ENCODE measurements at regions not wholly inside any gene's neighbourhood (a gene's known extent, or its start where the extent isn't known, plus 50 kb on each side); places are given as distances from the start of the nearest gene placed in this dataset.

DNA sequence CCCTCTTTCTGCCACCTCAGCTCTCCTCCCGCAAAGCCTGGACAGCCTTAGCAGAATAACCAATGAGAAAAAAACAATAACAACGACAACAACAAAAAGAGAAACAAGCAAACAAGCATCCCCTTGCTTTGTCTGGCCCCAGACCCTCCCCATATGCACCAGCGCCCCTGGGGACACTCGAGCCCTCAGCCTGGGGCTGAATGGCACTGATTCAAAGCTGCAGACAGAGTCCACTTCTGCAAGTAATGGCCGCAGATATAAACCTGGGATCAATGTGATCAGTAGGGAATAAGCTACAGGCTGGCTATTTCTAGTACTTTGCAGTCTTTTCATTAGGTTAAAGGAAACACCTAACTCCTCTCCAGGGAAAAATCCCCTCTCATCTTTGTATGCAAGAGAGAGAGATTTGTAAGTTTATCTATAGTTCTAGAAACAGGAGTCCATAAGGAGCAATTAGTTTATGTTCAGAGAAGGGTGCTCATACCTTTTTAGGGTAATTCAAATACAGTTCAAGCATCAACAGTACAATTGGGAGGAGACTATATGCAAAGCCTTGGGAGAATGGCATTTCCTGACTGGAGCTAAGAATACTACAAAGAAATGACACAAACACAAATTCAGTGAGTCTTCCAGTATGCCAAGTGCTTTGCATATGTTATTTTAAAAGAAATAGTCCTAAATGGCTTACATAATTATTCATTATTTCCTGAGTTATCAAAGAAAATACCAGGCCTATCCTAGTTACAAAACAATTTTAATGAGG is 122.3 kb upstream of the DDX18 start:
- Histone ChIP-seq H3K36me3 (ENCODE audit: control insufficient read depth in 5 of 5, insufficient read depth in 5 of 5, low read length in 5 of 5) (no peaks in the 10 kb centered on the region), H3K9ac (ENCODE audit: low read length in 5 of 5) (no peak overlapping the region), H3K4me1 (ENCODE audit: control insufficient read depth in 5 of 5, insufficient read depth in 5 of 5, low read length in 5 of 5) (no peaks in the 10 kb centered on the region), H3K27me3 (ENCODE audit: control insufficient read depth in 5 of 5, insufficient read depth in 4 of 5, low read length in 5 of 5) (no peaks in the 10 kb centered on the region), H3K27ac (ENCODE audit: low read depth, low read length) (no peak overlapping the region), H3K9me3 (ENCODE audit: control insufficient read depth in 5 of 5, low read length in 5 of 5) (peaks cover 0 to 2% (median 0%) of the 10 kb centered on the region in 5 donors), H3K4me3 (ENCODE audit: low read depth in 1 of 5, low read length in 5 of 5) (no peak overlapping the region)

DNA sequence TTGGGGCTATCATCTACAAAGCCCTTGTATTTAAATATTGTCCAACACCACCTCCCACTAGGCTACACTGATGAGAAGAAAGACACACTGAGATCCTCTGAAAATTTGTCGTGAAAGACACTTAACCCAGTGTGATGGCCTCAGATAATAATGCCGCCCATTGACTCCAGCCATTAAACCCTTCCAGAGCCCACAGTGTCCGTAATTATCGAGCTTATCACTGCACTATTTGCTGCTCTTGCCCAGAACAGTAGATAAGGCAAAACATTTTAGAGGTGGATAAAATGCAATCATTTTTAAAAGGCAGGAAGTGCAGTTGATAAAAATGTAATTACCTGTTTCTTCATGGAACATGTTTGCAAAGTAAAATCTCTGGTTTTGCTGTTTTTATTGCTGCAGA is 121.3 kb upstream of the DDX18 start:
- Histone ChIP-seq H3K27me3 (ENCODE audit: control insufficient read depth in 5 of 5, insufficient read depth in 4 of 5, low read length in 5 of 5) (no peaks in the 10 kb centered on the region), H3K9ac (ENCODE audit: low read length in 5 of 5) (no peak overlapping the region), H3K9me3 (ENCODE audit: control insufficient read depth in 5 of 5, low read length in 5 of 5) (no peaks in the 10 kb centered on the region), H3K27ac (ENCODE audit: low read depth, low read length) (no peak overlapping the region), H3K36me3 (ENCODE audit: control insufficient read depth in 5 of 5, insufficient read depth in 5 of 5, low read length in 5 of 5) (no peaks in the 10 kb centered on the region), H3K4me1 (ENCODE audit: control insufficient read depth in 5 of 5, insufficient read depth in 5 of 5, low read length in 5 of 5) (no peaks in the 10 kb centered on the region), H3K4me3 (ENCODE audit: low read depth in 1 of 5, low read length in 5 of 5) (no peak overlapping the region)

DNA sequence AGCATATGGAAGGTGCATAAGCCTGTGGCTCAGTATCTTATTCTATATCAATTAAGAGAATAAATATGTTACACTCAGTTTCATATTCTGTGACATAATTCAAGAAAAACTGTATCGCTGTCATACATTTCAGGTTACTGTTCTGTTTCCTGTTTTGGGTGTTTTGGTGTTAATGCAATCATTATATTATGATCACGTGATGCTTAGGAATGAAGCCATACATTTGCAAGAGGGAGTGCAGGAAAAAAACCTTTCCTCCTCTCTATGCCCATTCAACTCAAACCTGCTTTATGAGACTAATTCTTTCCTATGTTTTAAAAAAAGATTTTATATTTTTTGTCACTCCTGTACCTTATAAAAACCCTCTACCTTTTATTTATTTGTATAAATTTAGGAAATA is 120.8 kb upstream of the DDX18 start:
- Histone ChIP-seq H3K4me1 (ENCODE audit: control insufficient read depth in 5 of 5, insufficient read depth in 5 of 5, low read length in 5 of 5) (no peaks in the 10 kb centered on the region), H3K9ac (ENCODE audit: low read length in 5 of 5) (no peak overlapping the region), H3K4me3 (ENCODE audit: low read depth in 1 of 5, low read length in 5 of 5) (no peak overlapping the region), H3K9me3 (ENCODE audit: control insufficient read depth in 5 of 5, low read length in 5 of 5) (no peaks in the 10 kb centered on the region), H3K27me3 (ENCODE audit: control insufficient read depth in 5 of 5, insufficient read depth in 4 of 5, low read length in 5 of 5) (no peaks in the 10 kb centered on the region), H3K27ac (ENCODE audit: low read depth, low read length) (no peak overlapping the region), H3K36me3 (ENCODE audit: control insufficient read depth in 5 of 5, insufficient read depth in 5 of 5, low read length in 5 of 5) (no peaks in the 10 kb centered on the region)

GRCh38 chr2:117698287-117698686 is 116.2 kb upstream of the DDX18 start:
- Histone ChIP-seq H3K36me3 (ENCODE audit: control insufficient read depth in 5 of 5, insufficient read depth in 5 of 5, low read length in 5 of 5) (no peaks in the 10 kb centered on the region), H3K4me3 (ENCODE audit: low read depth in 1 of 5, low read length in 5 of 5) (no peak overlapping the region), H3K9me3 (ENCODE audit: control insufficient read depth in 5 of 5, low read length in 5 of 5) (no peaks in the 10 kb centered on the region), H3K4me1 (ENCODE audit: control insufficient read depth in 5 of 5, insufficient read depth in 5 of 5, low read length in 5 of 5) (no peaks in the 10 kb centered on the region), H3K27ac (ENCODE audit: low read depth, low read length) (no peak overlapping the region), H3K9ac (ENCODE audit: low read length in 5 of 5) (no peak overlapping the region), H3K27me3 (ENCODE audit: control insufficient read depth in 5 of 5, insufficient read depth in 4 of 5, low read length in 5 of 5) (no peaks in the 10 kb centered on the region)

DNA sequence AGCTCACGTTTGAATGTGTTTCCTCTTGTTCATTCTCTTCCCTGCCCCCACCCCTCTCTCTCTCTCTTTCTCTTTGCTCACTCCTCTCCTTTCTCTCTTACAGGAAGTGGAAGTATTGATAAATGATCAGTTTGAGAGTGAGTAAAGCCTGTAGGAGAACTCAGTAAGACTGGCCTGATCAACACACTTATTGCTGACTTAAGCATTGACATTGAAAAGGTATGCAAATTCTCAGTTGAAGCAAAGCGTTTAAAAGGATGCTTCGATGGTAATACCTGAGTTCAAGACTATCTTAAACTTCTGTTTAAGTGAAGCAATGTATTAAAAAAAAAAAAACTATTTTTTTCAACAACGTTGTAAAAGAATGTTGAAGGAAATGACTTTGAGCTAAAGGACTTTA is 115.7 kb upstream of the DDX18 start:
- Histone ChIP-seq H3K36me3 (ENCODE audit: control insufficient read depth in 5 of 5, insufficient read depth in 5 of 5, low read length in 5 of 5) (no peaks in the 10 kb centered on the region), H3K4me1 (ENCODE audit: control insufficient read depth in 5 of 5, insufficient read depth in 5 of 5, low read length in 5 of 5) (no peaks in the 10 kb centered on the region), H3K27me3 (ENCODE audit: control insufficient read depth in 5 of 5, insufficient read depth in 4 of 5, low read length in 5 of 5) (no peaks in the 10 kb centered on the region), H3K27ac (ENCODE audit: low read depth, low read length) (no peak overlapping the region), H3K9me3 (ENCODE audit: control insufficient read depth in 5 of 5, low read length in 5 of 5) (no peaks in the 10 kb centered on the region), H3K9ac (ENCODE audit: low read length in 5 of 5) (no peak overlapping the region), H3K4me3 (ENCODE audit: low read depth in 1 of 5, low read length in 5 of 5) (no peak overlapping the region)

- no peak overlapping the region for H3K4me3 ChIP-seq (ENCODE audit: low read depth in 1 of 5, low read length in 5 of 5)
- H3K27ac ChIP-seq (ENCODE audit: low read depth, low read length): no peak overlapping the region
- no peaks in the 10 kb centered on the region for H3K36me3 ChIP-seq (ENCODE audit: control insufficient read depth in 5 of 5, insufficient read depth in 5 of 5, low read length in 5 of 5)
- H3K27me3 ChIP-seq (ENCODE audit: control insufficient read depth in 5 of 5, insufficient read depth in 4 of 5, low read length in 5 of 5): no peaks in the 10 kb centered on the region
- peaks cover 0 to 6% (median 0%) of the 10 kb centered on the region in 5 donors for H3K9me3 ChIP-seq (ENCODE audit: control insufficient read depth in 5 of 5, low read length in 5 of 5)
- H3K4me1 ChIP-seq (ENCODE audit: control insufficient read depth in 5 of 5, insufficient read depth in 5 of 5, low read length in 5 of 5): no peaks in the 10 kb centered on the region
- no peak overlapping the region for H3K9ac ChIP-seq (ENCODE audit: low read length in 5 of 5)
These were observed 114.0 kb upstream of the DDX18 start for GRCh38 chr2:117700471-117700870.

DNA sequence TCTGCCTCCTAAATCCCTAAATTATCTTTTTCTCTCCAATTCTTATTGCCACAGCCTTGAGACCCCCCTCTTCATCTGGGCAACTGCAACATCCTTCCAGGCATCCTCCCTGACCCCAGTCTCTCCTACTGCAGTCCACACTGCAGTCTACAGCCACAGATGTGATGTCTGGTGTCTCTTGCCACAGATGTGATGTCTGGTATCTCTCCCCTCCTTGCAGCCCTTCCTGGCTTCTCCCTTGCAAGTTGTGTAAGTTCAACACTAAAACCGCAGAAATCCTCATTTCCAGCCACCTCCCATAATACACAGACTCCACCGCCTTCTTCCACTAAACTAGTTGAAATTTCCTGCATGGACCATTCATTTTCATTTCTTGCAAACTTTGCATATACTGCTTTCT is 113.1 kb upstream of the DDX18 start:
- no peak overlapping the region for H3K4me3 ChIP-seq (ENCODE audit: low read depth in 1 of 5, low read length in 5 of 5)
- H3K27me3 ChIP-seq (ENCODE audit: control insufficient read depth in 5 of 5, insufficient read depth in 4 of 5, low read length in 5 of 5): no peaks in the 10 kb centered on the region
- peaks cover 0 to 6% (median 0%) of the 10 kb centered on the region in 5 donors for H3K9me3 ChIP-seq (ENCODE audit: control insufficient read depth in 5 of 5, low read length in 5 of 5)
- H3K9ac ChIP-seq (ENCODE audit: low read length in 5 of 5): no peak overlapping the region
- no peaks in the 10 kb centered on the region for H3K36me3 ChIP-seq (ENCODE audit: control insufficient read depth in 5 of 5, insufficient read depth in 5 of 5, low read length in 5 of 5)
- no peaks in the 10 kb centered on the region for H3K4me1 ChIP-seq (ENCODE audit: control insufficient read depth in 5 of 5, insufficient read depth in 5 of 5, low read length in 5 of 5)
- no peak overlapping the region for H3K27ac ChIP-seq (ENCODE audit: low read depth, low read length)

- H3K27ac ChIP-seq (ENCODE audit: low read depth, low read length): no peak overlapping the region
- H3K27me3 ChIP-seq (ENCODE audit: control insufficient read depth in 5 of 5, insufficient read depth in 4 of 5, low read length in 5 of 5): no peaks in the 10 kb centered on the region
- H3K9ac ChIP-seq (ENCODE audit: low read length in 5 of 5): no peak overlapping the region
- peaks cover 0 to 6% (median 0%) of the 10 kb centered on the region in 5 donors for H3K9me3 ChIP-seq (ENCODE audit: control insufficient read depth in 5 of 5, low read length in 5 of 5)
- no peak overlapping the region for H3K4me3 ChIP-seq (ENCODE audit: low read depth in 1 of 5, low read length in 5 of 5)
- no peaks in the 10 kb centered on the region for H3K36me3 ChIP-seq (ENCODE audit: control insufficient read depth in 5 of 5, insufficient read depth in 5 of 5, low read length in 5 of 5)
- H3K4me1 ChIP-seq (ENCODE audit: control insufficient read depth in 5 of 5, insufficient read depth in 5 of 5, low read length in 5 of 5): no peaks in the 10 kb centered on the region
These were observed 112.4 kb upstream of the DDX18 start for GRCh38 chr2:117702098-117702497.

DNA sequence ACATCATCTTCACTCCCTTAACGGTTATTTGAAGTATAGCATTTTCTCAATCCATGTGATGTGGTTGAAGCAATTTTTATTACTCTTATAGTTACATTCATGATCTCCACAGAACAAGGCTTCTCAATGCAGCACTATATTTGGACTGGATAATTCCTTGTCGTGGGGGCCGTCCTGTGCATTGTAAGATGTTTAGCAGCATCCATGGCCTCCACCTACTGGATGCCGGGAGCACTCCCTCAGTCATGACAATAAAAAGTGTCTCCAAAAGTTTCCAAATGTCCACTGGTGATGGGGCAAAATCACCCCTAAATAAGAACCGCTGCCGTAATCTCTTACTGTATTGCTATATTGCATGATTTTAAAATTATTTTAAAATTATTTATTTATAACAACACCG is 110.6 kb upstream of the DDX18 start:
- Histone ChIP-seq H3K4me1 (ENCODE audit: control insufficient read depth in 5 of 5, insufficient read depth in 5 of 5, low read length in 5 of 5) (no peaks in the 10 kb centered on the region), H3K36me3 (ENCODE audit: control insufficient read depth in 5 of 5, insufficient read depth in 5 of 5, low read length in 5 of 5) (no peaks in the 10 kb centered on the region), H3K9me3 (ENCODE audit: control insufficient read depth in 5 of 5, low read length in 5 of 5) (peaks cover 0 to 6% (median 0%) of the 10 kb centered on the region in 5 donors), H3K4me3 (ENCODE audit: low read depth in 1 of 5, low read length in 5 of 5) (no peak overlapping the region), H3K9ac (ENCODE audit: low read length in 5 of 5) (no peak overlapping the region), H3K27me3 (ENCODE audit: control insufficient read depth in 5 of 5, insufficient read depth in 4 of 5, low read length in 5 of 5) (no peaks in the 10 kb centered on the region), H3K27ac (ENCODE audit: low read depth, low read length) (no peak overlapping the region)

- H3K4me1 ChIP-seq (ENCODE audit: control insufficient read depth in 5 of 5, insufficient read depth in 5 of 5, low read length in 5 of 5): no peaks in the 10 kb centered on the region
- no peaks in the 10 kb centered on the region for H3K27me3 ChIP-seq (ENCODE audit: control insufficient read depth in 5 of 5, insufficient read depth in 4 of 5, low read length in 5 of 5)
- H3K36me3 ChIP-seq (ENCODE audit: control insufficient read depth in 5 of 5, insufficient read depth in 5 of 5, low read length in 5 of 5): no peaks in the 10 kb centered on the region
- H3K4me3 ChIP-seq (ENCODE audit: low read depth in 1 of 5, low read length in 5 of 5): no peak overlapping the region
- H3K9ac ChIP-seq (ENCODE audit: low read length in 5 of 5): no peak overlapping the region
- H3K27ac ChIP-seq (ENCODE audit: low read depth, low read length): no peak overlapping the region
- H3K9me3 ChIP-seq (ENCODE audit: control insufficient read depth in 5 of 5, low read length in 5 of 5): peaks cover 0 to 6% (median 0%) of the 10 kb centered on the region in 5 donors
These were observed 109.7 kb upstream of the DDX18 start for GRCh38 chr2:117704818-117705217.
